Psoas muscle (tissue), 7 donors: ENCODE measurements at regions not wholly inside any gene's neighbourhood (a gene's known extent, or its start where the extent isn't known, plus 50 kb on each side); places are given as distances from the start of the nearest gene placed in this dataset.

Source experiments
- ATAC-seq, 4 donors: fragments of 200-7000 bp; cut with Tn5 transposase; one replicate each; pipeline ENCODE4 v1.9.1; 2020; ENCODE audit warnings: moderate library complexity in 3 of 4, mild to moderate bottlenecking in 2 of 4
- DNase-seq, 2 donors: peaks; one replicate each; pipeline ENCODE4 v3.0.0-alpha.2; 2020
- H3K27ac ChIP-seq: fragments of 200-600 bp; one replicate; pipeline ENCODE4 v1.8.0; 2022
- H3K27me3 ChIP-seq, 3 donors: fragments of 200-600 bp in 1 of 3; one replicate each; pipeline versions ENCODE4 v1.6.1 to v1.8.0; 2013 to 2022; ENCODE audit warnings: low read length in 2 of 3, mild to moderate bottlenecking in 2 of 3, moderate library complexity in 1 of 3; ENCODE audit not compliant: insufficient read depth in 3 of 3
- H3K36me3 ChIP-seq, 2 donors: fragments of 200-600 bp in 1 of 2; one replicate each; pipeline versions ENCODE4 v1.6.1 to v1.8.0; 2013 to 2022; ENCODE audit warnings: low read depth in 1 of 2, mild to moderate bottlenecking in 1 of 2, moderate library complexity in 1 of 2; ENCODE audit not compliant: insufficient read depth in 1 of 2
- H3K4me1 ChIP-seq: fragments of 200-600 bp; one replicate; pipeline ENCODE4 v1.8.0; 2022
- H3K4me3 ChIP-seq: fragments of 200-600 bp; one replicate; pipeline ENCODE4 v1.8.0; 2022; ENCODE audit warnings: mild to moderate bottlenecking
- H3K9me3 ChIP-seq: fragments of 200-600 bp; one replicate; pipeline ENCODE4 v1.8.0; 2022
- WGBS, 3 donors: extraction: QIAGEN DNeasy Blood & Tissue Kit; methylation state at CpG; one replicate each; pipeline versions ENCODE4 v1.1.6 to v1.1.7; 2013; 5-methylcytosine and 5-hydroxymethylcytosine counted together
- intact Hi-C, 2 donors: fragments of 100-400 bp; cut with DNase I; formaldehyde crosslinking; loops; one replicate each; pipeline versions ENCODE4 v1.11.0 to v1.14.2; 2022
- TF ChIP-seq, protein P1 (sequence below): fragments of 200-600 bp; IDR thresholded peaks from one replicate; pipeline ENCODE4 v1.8.0; 2022; ENCODE audit warnings: antibody characterized with exemption
- donor health status: healthy with polysubstance abuse.
- donor health status: DM: no; HTN: no; CAD: no; lungs with moderate emphysema.
- donor health status: Bipolar disorder and iron deficiency.
- donor health status: healthy.
- donor health status: DM: yes; HTN: yes; CAD: no.
- donor health status: DM: no; HTN: no; CAD: no.
- donor health status: DM: yes; HTN: yes; CAD: no.

DNA sequence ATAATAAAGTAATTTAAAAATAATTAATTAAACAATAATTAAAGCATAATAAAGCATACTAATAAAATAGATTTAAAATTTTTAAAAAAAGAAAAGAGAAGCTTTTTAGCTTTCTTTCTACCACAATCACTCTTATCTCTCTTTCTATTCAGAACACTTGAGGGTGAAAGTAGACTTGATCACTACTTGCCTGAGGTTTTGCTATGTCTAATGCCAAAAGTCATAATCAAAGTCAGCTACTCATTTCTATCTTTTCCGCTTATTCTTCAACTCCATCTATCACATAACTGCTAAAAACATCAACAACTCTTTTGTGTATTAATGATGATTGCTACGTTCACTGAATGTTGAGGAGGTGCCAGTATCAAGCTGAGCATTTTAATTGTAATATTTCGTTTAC is 202.0 kb upstream of the KRR1 start:
- TF ChIP-seq, protein P1, sequence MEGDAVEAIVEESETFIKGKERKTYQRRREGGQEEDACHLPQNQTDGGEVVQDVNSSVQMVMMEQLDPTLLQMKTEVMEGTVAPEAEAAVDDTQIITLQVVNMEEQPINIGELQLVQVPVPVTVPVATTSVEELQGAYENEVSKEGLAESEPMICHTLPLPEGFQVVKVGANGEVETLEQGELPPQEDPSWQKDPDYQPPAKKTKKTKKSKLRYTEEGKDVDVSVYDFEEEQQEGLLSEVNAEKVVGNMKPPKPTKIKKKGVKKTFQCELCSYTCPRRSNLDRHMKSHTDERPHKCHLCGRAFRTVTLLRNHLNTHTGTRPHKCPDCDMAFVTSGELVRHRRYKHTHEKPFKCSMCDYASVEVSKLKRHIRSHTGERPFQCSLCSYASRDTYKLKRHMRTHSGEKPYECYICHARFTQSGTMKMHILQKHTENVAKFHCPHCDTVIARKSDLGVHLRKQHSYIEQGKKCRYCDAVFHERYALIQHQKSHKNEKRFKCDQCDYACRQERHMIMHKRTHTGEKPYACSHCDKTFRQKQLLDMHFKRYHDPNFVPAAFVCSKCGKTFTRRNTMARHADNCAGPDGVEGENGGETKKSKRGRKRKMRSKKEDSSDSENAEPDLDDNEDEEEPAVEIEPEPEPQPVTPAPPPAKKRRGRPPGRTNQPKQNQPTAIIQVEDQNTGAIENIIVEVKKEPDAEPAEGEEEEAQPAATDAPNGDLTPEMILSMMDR, result no peak
- 86 to 92% (median 92%) methylated on average over 3 of the region's 3 CpGs for WGBS, 3 donors

DNA sequence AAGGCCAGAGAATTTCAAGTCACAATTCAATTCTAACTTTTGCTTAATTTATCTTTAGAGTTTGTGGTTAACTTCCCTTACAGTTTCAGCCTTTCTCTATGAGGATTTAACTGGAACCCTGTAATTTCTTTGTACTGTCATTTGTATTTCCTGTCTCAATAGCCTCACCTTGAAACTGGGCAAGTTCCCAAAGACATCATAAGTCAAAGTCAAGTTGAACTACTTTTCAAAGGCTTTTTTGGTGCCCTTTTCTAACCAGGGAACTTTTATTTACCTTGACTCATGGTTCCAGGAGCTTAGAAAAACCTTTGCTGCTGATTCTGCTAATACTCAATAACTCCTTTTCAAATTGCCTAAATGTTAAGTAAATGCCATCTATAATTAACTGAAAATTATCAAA is 200.8 kb upstream of the KRR1 start:
- DNase-seq (no peak), ATAC-seq (no peak)
- no peak overlapping the region for H3K27ac ChIP-seq
- H3K27me3 ChIP-seq, result no peaks in the 10 kb centered on the region
- no peaks in the 10 kb centered on the region for H3K36me3 ChIP-seq
- no peaks in the 10 kb centered on the region for H3K9me3 ChIP-seq
- TF ChIP-seq, protein P1, result no peak
- peaks cover 4% of the 10 kb centered on the region for H3K4me1 ChIP-seq
- intact Hi-C loops, result no loop called here
- no peak overlapping the region for H3K4me3 ChIP-seq

More for the DNA sequence above, 202.0 kb upstream of the KRR1 start:
- no peaks in the 10 kb centered on the region for H3K27me3 ChIP-seq
- intact Hi-C loops, result no loop called here
- peaks cover 4% of the 10 kb centered on the region for H3K4me1 ChIP-seq
- H3K4me3 ChIP-seq, result no peak overlapping the region
- no peak overlapping the region for H3K27ac ChIP-seq
- ATAC-seq, result no peak
- no peaks in the 10 kb centered on the region for H3K36me3 ChIP-seq
- DNase-seq, result no peak
- H3K9me3 ChIP-seq, result no peaks in the 10 kb centered on the region

DNA sequence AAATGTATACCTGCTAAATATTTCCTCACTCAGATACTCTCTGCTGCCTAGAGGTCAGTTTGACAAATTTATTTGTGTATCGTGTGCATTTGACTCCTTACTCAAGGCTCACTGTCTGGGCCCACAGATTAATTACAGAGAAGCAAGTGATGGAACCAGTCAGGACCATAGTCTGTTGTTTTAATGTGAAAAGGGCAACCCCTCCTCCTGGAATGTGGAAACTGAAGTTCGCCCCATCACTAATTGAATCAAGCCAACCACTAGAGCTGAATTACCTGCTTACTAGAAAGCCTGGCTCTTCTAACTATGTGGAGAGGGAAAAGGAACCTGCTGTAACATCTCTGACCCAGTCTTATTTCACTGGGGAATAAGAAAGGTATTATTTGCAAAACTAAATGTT is 199.9 kb upstream of the KRR1 start:
- intact Hi-C loops, result no loop called here
- H3K27ac ChIP-seq, result no peak overlapping the region
- H3K36me3 ChIP-seq, result no peaks in the 10 kb centered on the region
- no peak overlapping the region for H3K4me3 ChIP-seq
- TF ChIP-seq, protein P1, result no peak
- DNase-seq (no peak), ATAC-seq (no peak)
- no peaks in the 10 kb centered on the region for H3K27me3 ChIP-seq
- 77 to 82% (median 82%) methylated on average over 2 of the region's 2 CpGs for WGBS, 3 donors
- H3K9me3 ChIP-seq, result no peaks in the 10 kb centered on the region
- H3K4me1 ChIP-seq, result peaks cover 13% of the 10 kb centered on the region

DNA sequence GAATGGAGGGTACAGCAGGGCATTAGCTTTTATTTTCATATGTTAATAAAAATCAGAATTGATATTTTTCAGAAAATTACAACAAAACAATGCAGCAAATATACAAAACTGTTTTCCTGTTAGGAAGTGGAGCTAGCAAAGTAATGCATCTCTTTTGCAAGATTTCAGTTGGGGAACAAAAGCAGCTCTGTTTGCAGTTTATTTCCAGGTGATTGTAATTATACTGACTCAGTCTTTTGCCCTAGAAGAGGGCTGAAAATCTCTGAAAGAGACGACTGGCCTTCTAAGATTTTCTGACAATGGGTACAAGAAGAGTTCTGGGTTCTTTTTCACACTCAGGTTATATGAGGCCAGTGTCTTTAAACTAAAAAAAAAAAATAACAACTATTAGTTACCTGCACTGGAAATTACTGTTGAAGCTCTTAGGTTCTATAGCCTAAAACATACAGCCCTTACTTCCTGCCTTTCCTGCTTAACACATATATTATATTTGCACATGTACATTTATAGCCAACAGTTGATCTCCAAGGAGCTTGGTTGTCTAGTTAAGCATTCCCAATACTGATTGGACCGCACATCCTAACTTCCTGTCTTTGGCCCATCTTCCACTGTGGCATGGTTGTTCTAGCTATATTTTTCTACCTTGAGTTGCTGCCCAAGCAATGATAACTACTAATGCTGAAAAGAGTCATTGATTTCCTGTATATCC is 199.1 kb upstream of the KRR1 start:
- H3K36me3 ChIP-seq, result no peaks in the 10 kb centered on the region
- no peak overlapping the region for H3K4me3 ChIP-seq
- ATAC-seq, result no peak
- 76 to 81% (median 78%) methylated on average over 2 of the region's 2 CpGs for WGBS, 3 donors
- no peaks in the 10 kb centered on the region for H3K9me3 ChIP-seq
- no peak for DNase-seq
- intact Hi-C loops, result no loop called here
- H3K27ac ChIP-seq, result no peak overlapping the region
- peaks cover 21% of the 10 kb centered on the region for H3K4me1 ChIP-seq
- TF ChIP-seq, protein P1, result no peak
- H3K27me3 ChIP-seq, result no peaks in the 10 kb centered on the region

DNA sequence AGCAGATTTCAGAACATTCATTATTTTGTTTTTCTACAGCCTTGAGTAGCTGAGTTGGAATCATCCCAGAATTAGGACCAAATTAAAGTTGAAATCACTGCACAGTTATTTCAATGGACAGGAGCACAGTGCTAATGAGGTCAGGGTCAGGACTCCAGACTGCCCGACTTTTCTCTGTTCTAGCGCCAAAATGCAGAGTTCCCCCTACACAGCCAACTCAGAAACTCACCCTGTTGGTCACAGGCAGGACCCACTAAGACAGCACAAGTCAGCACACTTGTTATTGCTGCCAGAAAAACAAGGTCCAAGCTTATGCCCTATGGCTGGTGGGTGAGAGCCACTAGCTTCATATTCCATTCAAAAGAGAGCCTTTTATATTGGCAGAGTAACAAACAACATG is 198.1 kb upstream of the KRR1 start:
- no peak overlapping the region for H3K4me3 ChIP-seq
- no peak for DNase-seq
- 44 to 55% (median 52%) methylated on average over 2 of the region's 2 CpGs for WGBS, 3 donors
- no peaks in the 10 kb centered on the region for H3K36me3 ChIP-seq
- peak in 2 of 4 donors; percentile 33 to 34 for ATAC-seq
- no peaks in the 10 kb centered on the region for H3K27me3 ChIP-seq
- no peak overlapping the region for H3K27ac ChIP-seq
- TF ChIP-seq, protein P1, result no peak
- no peaks in the 10 kb centered on the region for H3K9me3 ChIP-seq
- peaks cover 22% of the 10 kb centered on the region for H3K4me1 ChIP-seq
- intact Hi-C loops, result no loop called here
